ENCODE measurements at regions not wholly inside any gene's neighbourhood (a gene's known extent, or its start where the extent isn't known, plus 50 kb on each side); places are given as distances from the start of the nearest gene placed in this dataset.
"Not testable (repeated sequence)": the region's sequence is repeated elsewhere in the genome, so short reads cannot be mapped to it uniquely, and the experiment has no call there.

GRCh38 chr14:104250175-104250574 lies 111.8 kb downstream of the KIF26A start:
- DNase-seq: no peak

DNA sequence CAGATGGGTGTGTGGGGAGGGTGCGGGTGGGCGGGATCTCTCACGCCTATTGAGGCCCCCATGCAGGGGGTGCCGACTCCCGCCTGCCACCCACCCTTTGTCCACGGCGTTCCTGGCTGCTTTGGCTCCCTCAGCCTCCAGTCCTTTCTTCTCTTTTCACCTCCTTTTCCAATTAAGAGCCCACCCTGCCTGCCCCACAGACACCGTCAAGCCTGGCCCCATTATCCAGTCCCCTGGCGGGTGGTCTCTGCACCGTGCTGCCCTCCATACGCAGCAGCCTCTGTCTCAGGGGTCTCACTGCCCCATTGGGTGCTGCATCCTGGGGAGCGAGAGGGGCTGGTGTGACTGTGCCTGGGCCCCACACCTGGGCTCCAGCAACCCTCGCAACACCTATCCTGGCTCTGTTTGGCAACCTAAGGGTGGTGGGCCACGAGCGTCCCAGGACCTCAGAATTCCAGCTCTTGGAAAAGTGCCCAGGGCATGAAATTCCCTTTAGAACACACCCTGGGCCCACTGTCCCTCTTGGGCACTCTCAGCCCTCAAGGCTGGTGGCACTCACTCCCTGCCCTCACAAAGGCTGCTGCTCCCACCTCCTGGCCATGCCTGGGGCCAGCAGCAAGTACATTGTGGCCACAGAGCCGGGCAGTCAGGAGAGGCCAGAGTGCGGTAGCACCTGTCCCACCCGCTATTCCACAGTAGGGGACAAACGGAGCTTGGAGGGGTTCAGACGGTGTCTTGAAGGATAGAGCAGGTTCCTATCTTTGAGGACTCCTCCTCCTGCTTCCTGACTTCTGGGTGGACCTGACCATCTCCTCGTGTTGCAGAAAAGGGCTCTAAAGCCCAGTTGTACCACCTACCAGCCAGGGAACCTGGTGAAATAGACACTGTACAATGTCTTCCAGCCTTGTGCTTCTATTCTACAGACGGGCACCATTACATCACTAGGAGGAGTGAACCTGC lies 114.1 kb downstream of the KIF26A start:
- no peak for DNase-seq

- no peak for DNase-seq
Observed at GRCh38 chr14:104253223-104253822, 114.9 kb downstream of the KIF26A start.

DNA sequence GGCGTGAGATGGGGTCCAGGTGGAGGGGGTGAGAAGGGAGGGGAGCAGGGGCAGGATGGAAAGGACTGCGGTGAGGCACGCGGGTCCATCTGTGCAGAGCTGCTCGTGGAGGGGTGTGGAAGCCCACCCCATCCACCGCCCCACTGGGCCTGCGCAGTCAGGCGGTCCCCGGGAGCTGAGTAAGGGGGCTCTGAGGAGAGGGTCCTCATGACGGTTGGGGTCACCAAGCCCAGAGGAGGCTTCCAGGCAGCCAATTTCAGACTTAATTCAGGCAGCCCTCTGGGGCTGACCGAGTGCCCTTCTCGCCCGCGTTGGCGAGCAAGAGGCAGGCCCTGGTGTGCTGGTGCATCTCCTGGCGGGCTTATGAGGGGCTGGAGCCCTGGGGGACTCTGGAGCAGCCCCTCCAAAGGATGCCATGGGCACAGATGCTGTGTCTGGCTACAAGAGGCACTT lies 115.5 kb downstream of the KIF26A start:
- DNase-seq: no peak

GRCh38 chr14:104254735-104255400 lies 116.5 kb downstream of the KIF26A start:
- DNase-seq: no peak

- DNase-seq: no peak
Observed at GRCh38 chr14:104256025-104256424, 117.6 kb downstream of the KIF26A start.

DNA sequence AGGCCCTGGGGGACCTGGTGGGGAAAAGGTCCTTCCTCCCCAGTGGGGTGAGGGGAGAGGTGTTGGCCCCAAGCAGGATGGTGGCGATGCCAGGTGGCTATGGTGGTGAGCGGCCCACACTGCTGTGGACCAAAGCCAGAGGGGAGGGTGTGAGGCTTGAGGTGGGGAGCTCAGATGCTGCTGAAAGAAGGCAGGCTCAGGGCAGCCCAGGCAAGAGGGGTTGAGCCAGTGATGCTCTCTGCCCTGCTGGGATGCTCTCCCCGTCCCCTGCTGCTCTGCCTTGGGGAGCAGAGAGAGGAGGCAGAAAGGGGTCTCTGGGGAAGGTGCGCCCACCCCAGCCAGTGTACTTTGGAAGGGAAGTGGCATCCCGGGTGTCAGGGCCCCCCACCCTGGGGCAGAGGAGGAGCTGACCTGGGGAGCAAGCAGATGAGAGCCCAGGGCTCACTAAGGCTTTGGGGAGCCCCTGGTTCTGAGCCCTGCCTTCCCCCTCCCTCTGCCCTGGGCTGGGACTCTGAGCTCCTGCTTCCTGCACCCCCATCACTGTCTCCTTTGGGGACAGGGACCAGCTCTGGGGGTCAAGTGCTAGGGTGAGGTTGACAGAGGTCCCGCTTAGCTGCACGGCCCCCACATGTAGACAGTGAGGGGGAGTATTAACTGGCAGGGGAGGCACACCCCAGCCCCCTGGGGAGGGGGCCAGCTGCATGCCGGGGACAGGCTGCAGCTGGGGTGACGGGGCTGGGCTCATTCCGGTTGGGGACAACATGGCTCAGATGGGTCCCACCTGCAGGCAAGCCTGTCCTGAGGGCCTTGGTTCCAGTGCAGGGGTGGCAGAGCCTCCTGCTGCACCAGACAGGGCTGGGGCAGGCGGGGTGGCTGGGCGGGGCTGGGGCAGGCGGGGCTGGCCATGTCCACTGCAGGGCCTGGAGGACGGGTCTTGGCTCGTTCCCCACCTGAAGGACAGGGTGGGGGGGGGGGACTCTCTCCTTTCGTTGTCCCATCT lies 124.4 kb downstream of the KIF26A start:
- no peak for DNase-seq

DNA sequence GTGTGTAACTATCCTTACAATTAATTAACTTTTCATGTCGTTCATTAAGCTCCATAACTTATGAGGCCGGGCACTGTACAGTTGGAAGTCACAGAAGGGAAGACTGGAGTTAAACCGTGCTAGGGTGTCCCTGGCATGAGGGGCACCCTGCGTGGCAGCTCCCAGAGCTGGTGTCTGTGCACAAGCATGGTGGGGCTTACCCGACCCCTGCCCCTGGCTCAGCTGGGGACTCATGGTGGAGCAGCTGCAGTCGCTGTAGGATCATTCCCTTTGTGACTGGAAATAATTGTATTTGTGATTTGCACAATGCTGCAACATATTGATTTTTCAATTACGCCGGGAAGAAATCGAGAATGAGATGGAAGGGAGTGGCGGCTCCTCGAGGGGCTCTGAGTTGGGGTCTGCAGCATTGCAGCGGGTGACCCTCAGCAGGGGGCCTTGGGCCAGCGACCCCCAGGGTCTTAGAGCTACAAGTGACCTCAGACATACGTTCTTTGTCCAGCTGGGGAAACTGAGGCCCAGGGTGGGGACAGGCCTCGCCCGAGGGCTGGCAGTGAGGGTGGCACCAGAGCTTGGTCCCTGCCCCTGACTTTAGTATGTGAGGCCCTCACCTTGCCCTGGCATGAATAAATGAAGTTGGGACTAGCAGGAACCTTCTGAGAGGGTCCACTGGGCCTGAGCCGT lies 125.4 kb downstream of the KIF26A start:
- no peak for DNase-seq

DNA sequence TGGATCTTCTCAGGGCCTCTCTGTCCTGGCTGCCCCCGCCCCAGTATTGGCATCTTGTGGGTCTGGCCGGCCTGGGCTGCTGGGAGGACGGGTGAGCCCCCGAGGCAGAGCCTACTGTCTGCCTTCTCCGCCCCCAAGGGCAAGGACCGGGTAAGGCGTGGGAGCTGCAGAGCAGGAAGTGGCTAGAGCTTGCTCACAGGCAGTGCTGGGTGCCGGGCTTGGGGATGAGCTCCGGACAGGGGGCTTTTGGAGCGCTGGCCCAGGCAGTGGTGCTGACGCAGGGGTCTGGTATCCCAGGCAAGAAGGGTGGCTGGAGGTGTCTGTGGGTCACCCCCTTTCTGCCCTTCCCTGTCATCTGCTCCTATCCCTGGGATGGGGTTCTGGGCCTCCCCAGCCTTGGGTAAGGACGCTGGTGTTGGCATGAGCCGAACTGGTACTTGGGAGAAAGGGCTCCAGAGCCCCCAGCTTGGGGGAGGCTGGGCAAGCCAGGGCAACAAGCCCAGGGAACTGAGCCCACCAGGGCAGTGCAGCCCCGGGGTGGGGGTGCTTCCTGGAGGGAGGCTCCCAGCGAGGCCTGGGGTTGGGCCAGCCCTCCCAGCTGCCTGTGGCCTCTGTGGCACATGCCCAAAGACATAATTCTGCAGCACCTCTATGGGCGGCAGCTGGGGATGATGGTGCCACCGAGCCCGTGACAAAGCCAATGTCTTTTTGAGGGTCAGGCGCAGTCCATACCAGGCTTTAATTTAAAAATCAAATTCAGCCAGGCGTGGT lies 126.3 kb downstream of the KIF26A start:
- no peak for DNase-seq

DNA sequence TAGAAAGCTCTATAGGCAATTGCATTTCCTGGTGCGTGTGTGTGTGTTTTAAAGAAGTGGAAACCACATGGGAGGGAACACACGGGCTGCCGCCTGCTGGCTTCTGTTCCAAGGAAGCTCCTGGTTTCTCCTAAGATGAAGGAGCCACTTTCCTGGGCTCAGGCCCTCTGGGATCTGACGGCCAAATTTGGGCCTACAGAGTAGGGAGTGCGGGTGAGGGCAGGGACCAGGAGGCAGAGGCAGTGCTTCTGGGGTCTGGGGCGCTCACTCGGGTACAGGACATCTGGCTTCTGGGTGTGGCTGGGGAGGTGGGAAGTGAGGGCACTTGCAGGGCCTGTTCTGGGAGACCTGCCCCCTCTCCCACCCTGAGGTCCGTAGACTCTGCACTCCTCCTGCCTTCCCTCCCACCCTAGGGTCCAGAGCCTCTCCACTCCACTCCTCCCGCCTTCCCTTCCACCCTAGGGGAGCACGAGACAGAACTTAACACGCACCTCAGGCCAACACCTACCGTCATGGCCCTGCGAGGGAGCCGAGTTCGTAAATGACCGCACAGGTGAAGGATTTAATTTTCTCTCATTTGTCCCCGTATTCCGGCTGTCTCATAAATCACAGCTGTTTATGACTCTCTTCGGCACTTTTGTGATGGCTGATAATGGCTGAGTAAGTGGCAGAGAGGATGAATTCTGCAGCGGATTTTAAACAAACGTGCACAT lies 127.7 kb downstream of the KIF26A start:
- no peak for DNase-seq

GRCh38 chr14:104266631-104267575 lies 128.5 kb downstream of the KIF26A start:
- no peak for DNase-seq

GRCh38 chr14:104267895-104268294 lies 129.5 kb downstream of the KIF26A start:
- no peak for DNase-seq

GRCh38 chr14:104268295-104268694 lies 129.9 kb downstream of the KIF26A start:
- no peak for DNase-seq

GRCh38 chr14:104268725-104269436 lies 130.5 kb downstream of the KIF26A start:
- no peak for DNase-seq

DNA sequence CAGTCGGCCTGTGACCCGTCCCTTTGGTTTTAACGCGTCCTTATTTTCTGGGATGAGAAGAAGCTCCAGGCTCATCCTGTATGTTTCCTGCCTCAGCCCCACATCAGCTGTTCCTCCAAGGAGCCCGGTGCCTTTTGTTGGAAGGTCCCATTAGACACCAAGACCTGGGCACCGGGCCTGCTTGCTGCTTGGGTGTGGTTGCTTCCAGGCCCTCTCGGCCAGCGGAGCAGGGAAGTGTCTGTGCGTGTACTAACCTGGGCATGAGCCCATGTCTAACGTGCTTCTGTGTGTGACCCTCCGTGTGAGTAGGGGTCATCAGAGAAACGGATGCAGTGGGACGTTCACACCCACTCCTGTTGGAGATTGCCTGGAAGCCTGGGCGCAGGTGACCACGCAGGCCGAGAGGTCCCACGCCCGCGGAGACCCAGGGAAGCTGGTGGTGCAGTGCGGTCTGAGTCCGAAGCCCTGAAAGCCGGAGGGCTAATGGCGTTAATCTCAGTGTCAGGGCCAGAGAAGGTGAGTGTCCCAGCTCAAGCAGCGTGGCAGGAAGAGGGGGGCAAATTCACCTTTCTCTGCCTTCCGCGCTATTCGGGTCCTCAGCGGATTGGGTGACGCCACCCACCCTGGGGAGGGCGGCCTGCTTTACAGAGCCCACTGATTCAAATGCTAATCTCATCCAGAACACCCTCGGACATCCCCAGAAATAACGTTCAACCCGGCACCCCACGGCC lies 131.3 kb downstream of the KIF26A start:
- DNase-seq: not testable (repeated sequence)

DNA sequence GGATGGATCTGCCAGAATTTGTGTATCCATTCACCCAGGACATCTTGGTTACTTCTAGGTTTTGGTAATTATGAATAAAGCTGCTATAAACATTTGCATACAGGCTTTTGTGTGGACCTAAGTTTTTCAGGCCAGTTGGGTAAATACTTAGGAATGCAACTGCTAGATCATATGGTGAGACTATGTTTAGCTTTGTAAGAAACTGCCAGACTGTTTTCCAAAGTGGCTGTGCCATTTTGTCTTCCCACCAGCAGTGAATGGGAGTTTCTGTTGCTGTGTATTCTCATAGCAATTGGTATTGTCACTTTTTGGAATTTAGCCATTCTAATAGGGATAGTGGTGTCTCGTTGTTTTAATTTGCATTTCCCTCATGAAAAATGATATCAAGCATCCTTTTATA lies 133.0 kb downstream of the KIF26A start:
- no peak for DNase-seq

- DNase-seq: no peak
Observed at GRCh38 chr14:104274806-104275205, 136.4 kb downstream of the KIF26A start.
